CD8-positive, alpha-beta memory T cell (primary cell): ENCODE measurements at regions not wholly inside any gene's neighbourhood (a gene's known extent, or its start where the extent isn't known, plus 50 kb on each side); places are given as distances from the start of the nearest gene placed in this dataset.

Source experiments
- CTCF ChIA-PET: fragments of 350-600 bp; sonication (Branson Sonifier 250); formaldehyde crosslinking; loops from one replicate; lab custom pipeline; 2021; ENCODE audit warnings: antibody characterized with exemption; lab: Charles Lee
- POLR2A ChIA-PET: fragments of 350-600 bp; sonication (Branson Sonifier 250); formaldehyde crosslinking; loops from one replicate; lab custom pipeline; 2021; ENCODE audit warnings: antibody characterized with exemption; lab: Charles Lee
- DNase-seq, 5 donors: peaks; one replicate each; pipeline versions ENCODE4 v3.0.0 to v3.0.0-alpha.2; 2020 to 2022; ENCODE audit warnings: mixed read lengths in 1 of 5
- H3K27ac ChIP-seq: one replicate; pipeline ENCODE4 v1.7.0; 2013; ENCODE audit warnings: low read depth, mild to moderate bottlenecking, low read length, moderate library complexity
- H3K27me3 ChIP-seq: 2 replicates; pipeline ENCODE4 v1.7.0; 2013; ENCODE audit warnings: low read length, mild to moderate bottlenecking; ENCODE audit not compliant: insufficient read depth, poor library complexity, severe bottlenecking
- H3K36me3 ChIP-seq: 2 replicates; pipeline ENCODE4 v1.7.0; 2013; ENCODE audit warnings: mild to moderate bottlenecking, low read length, moderate library complexity; ENCODE audit not compliant: insufficient read depth
- H3K4me1 ChIP-seq: 2 replicates; pipeline ENCODE4 v1.7.0; 2013; ENCODE audit warnings: mild to moderate bottlenecking, low read length, moderate library complexity; ENCODE audit not compliant: insufficient read depth
- H3K4me3 ChIP-seq: 2 replicates; pipeline ENCODE4 v1.7.0; 2013; ENCODE audit warnings: mild to moderate bottlenecking, low read length
- H3K9me3 ChIP-seq: 2 replicates; pipeline ENCODE4 v1.7.0; 2013; ENCODE audit warnings: mild to moderate bottlenecking, low read length
- H3K27ac Mint-ChIP-seq, 8 donors: one replicate each; pipeline ENCODE4 v1.8.0; 2020 to 2021; ENCODE audit warnings: mixed read lengths in 8 of 8, mild to moderate bottlenecking in 6 of 8, inconsistent platforms in 3 of 8, moderate library complexity in 3 of 8
- H3K27me3 Mint-ChIP-seq, 2 donors: one replicate each; pipeline ENCODE4 v1.8.0; 2020 to 2021; ENCODE audit warnings: mixed read lengths in 2 of 2, mild to moderate bottlenecking in 1 of 2, moderate library complexity in 1 of 2
- H3K36me3 Mint-ChIP-seq, 3 donors: one replicate each; pipeline ENCODE4 v1.8.0; 2020 to 2021; ENCODE audit warnings: mixed read lengths in 3 of 3, inconsistent platforms in 1 of 3, mild to moderate bottlenecking in 1 of 3
- H3K4me1 Mint-ChIP-seq, 3 donors: one replicate each; pipeline ENCODE4 v1.8.0; 2020 to 2021; ENCODE audit warnings: mixed read lengths in 3 of 3, inconsistent platforms in 1 of 3, mild to moderate bottlenecking in 1 of 3
- H3K4me3 Mint-ChIP-seq, 7 donors: one replicate each; pipeline ENCODE4 v1.8.0; 2020 to 2021; ENCODE audit warnings: mixed read lengths in 7 of 7, mild to moderate bottlenecking in 6 of 7, moderate library complexity in 4 of 7, inconsistent platforms in 2 of 7
- H3K9me3 Mint-ChIP-seq, 5 donors: one replicate each; pipeline ENCODE4 v1.8.0; 2020 to 2022; ENCODE audit warnings: mixed read lengths in 5 of 5, mild to moderate bottlenecking in 3 of 5, moderate library complexity in 2 of 5, inconsistent platforms in 1 of 5

DNA sequence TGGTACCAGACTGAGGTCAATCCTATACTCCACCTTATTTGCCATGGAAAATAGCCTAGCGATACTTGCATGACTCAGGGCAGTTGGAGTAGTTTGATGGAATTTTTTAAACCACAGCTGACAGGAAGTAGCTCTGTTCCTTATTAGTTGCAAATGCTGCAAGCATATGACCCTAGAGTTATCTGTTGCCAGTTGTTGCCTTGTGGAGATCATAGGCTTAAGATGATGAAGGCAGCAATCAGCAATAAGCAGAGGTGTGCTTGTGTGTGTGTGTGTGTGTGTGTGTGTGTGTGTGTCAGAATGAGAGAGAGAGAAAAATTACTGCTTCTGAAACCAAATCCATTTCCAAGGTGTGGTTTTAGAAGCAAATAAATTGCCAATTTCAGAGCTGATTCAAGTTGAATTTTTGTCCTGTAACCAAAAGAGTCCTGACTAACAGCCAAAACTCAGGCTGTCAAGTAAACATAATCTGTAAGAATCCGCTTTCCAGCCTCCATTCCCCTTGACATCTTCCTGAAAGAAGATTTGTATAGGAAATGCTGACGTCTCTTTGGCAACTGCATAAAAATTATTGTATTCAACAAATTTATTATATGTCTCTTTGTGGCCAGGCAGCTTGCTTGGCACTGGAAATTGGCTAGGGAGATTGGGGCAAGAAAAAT, 141.2 kb downstream of the SERPINI1 start:
- CTCF ChIA-PET = no interaction called here

More for the DNA sequence above, 141.2 kb downstream of the SERPINI1 start:
- Mint-ChIP-seq H3K9me3 (no peaks in the 10 kb centered on the region), H3K4me1 (peaks cover 0 to 2% (median under 1%) of the 10 kb centered on the region in 3 donors), H3K4me3 (no peak overlapping the region), H3K36me3 (no peaks in the 10 kb centered on the region), H3K27me3 (peaks cover 0 to 13% of the 10 kb centered on the region in 2 donors), H3K27ac (no peak overlapping the region)
- Histone ChIP-seq H3K36me3 (no peaks in the 10 kb centered on the region), H3K27ac (no peak overlapping the region), H3K4me3 (no peak overlapping the region), H3K27me3 (no peaks in the 10 kb centered on the region), H3K4me1 (no peaks in the 10 kb centered on the region), H3K9me3 (no peaks in the 10 kb centered on the region)
- DNase-seq = no peak
- POLR2A ChIA-PET = no interaction called here
